ENCODE measurements at regions not wholly inside any gene's neighbourhood (a gene's known extent, or its start where the extent isn't known, plus 50 kb on each side); places are given as distances from the start of the nearest gene placed in this dataset.

DNA sequence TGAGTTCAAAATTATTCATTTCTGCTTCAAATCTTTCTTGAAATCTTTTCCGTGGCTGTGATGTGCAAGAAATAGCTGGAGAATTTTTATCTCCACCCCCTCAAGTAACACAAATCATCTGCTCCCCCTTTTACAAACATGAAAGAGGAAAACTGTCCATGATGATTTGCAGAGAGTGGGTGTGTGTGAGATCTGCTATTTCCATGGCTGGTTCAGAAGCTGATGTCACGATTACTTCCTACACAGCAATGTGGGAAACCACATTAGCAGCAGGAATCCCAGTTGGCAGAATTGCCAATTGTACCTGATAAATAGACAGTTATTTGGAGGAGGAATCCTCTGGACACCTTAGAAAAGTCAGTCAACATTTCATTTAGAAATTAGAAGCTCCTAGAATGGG lies 75.2 kb upstream of the GRM7 start:
- H3K4me3 ChIP-seq (ENCODE audit: low read depth, low read length): no peak overlapping the region
- TF ChIP-seq, protein P1, sequence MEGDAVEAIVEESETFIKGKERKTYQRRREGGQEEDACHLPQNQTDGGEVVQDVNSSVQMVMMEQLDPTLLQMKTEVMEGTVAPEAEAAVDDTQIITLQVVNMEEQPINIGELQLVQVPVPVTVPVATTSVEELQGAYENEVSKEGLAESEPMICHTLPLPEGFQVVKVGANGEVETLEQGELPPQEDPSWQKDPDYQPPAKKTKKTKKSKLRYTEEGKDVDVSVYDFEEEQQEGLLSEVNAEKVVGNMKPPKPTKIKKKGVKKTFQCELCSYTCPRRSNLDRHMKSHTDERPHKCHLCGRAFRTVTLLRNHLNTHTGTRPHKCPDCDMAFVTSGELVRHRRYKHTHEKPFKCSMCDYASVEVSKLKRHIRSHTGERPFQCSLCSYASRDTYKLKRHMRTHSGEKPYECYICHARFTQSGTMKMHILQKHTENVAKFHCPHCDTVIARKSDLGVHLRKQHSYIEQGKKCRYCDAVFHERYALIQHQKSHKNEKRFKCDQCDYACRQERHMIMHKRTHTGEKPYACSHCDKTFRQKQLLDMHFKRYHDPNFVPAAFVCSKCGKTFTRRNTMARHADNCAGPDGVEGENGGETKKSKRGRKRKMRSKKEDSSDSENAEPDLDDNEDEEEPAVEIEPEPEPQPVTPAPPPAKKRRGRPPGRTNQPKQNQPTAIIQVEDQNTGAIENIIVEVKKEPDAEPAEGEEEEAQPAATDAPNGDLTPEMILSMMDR (IDR thresholded peaks at IDR 0.05; ENCODE audit: insufficient read depth, low read depth, low read length): no peak
- H3K27me3 ChIP-seq (ENCODE audit: control insufficient read depth, insufficient read depth, low read length): no peaks in the 10 kb centered on the region
- H3K36me3 ChIP-seq (ENCODE audit: control insufficient read depth, insufficient read depth, low read length): no peaks in the 10 kb centered on the region
- ChIA-PET POLR2A (no interaction called here), CTCF (no interaction called here)
- no peak for DNase-seq (ENCODE audit: low read depth)

- TF ChIP-seq, protein P1 (IDR thresholded peaks at IDR 0.05; ENCODE audit: insufficient read depth, low read depth, low read length): no peak
- ChIA-PET CTCF (no interaction called here), POLR2A (no interaction called here)
- DNase-seq (ENCODE audit: low read depth): no peak
- no peaks in the 10 kb centered on the region for H3K27me3 ChIP-seq (ENCODE audit: control insufficient read depth, insufficient read depth, low read length)
- no peaks in the 10 kb centered on the region for H3K36me3 ChIP-seq (ENCODE audit: control insufficient read depth, insufficient read depth, low read length)
- H3K4me3 ChIP-seq (ENCODE audit: low read depth, low read length): no peak overlapping the region
Measured at GRCh38 chr3:6791161-6791560, 69.8 kb upstream of the GRM7 start.

- Histone ChIP-seq H3K4me3 (ENCODE audit: low read depth, low read length) (no peak overlapping the region), H3K36me3 (ENCODE audit: control insufficient read depth, insufficient read depth, low read length) (no peaks in the 10 kb centered on the region), H3K27me3 (ENCODE audit: control insufficient read depth, insufficient read depth, low read length) (no peaks in the 10 kb centered on the region)
- no peak for DNase-seq (ENCODE audit: low read depth)
- CTCF ChIA-PET: no interaction called here
- POLR2A ChIA-PET: no interaction called here
- TF ChIP-seq, protein P1 (IDR thresholded peaks at IDR 0.05; ENCODE audit: insufficient read depth, low read depth, low read length): peak; percentile 46
Measured at GRCh38 chr3:6799264-6799915, 61.5 kb upstream of the GRM7 start.

DNA sequence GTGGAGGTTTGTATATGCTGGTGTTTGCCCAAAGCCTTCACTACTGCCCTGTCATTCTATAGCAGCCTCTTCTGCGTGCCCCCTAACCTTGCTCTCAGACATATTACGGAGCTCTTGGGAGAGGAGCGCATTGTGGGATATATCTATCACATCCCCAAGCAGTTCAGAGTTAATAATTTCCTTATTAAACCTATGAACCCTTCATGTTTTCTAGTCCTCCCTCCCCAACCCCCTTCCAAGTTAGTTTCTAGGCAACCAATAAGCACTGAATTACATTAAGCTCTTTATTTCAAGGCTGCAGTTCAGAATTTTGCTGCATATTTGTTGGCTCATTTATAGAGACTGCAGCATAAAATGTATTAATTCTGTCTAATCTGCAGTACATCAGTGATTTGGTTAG lies 57.3 kb upstream of the GRM7 start:
- no peak for DNase-seq (ENCODE audit: low read depth)

DNA sequence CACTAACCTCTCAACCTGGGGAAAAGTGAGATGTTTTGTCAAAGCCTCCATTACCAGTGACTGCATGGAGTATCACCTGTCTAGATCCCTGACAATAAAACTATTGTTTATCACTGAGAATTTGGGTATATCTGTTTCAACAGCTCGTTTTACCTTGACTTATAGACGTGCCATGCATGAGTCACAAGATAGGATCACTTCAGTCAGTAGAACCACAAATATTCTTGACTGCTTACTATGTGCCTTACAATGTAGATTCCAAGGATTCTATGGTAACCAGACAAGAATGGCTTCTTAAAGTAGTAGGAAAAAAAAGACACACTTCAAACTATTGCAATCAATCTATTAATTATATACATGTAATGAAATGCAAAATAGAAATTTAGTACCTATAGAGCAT lies 55.7 kb upstream of the GRM7 start:
- no peak overlapping the region for H3K4me3 ChIP-seq (ENCODE audit: low read depth, low read length)
- DNase-seq (ENCODE audit: low read depth): no peak
- TF ChIP-seq, protein P1 (IDR thresholded peaks at IDR 0.05; ENCODE audit: insufficient read depth, low read depth, low read length): no peak
- no peaks in the 10 kb centered on the region for H3K27me3 ChIP-seq (ENCODE audit: control insufficient read depth, insufficient read depth, low read length)
- CTCF ChIA-PET: no interaction called here
- POLR2A ChIA-PET: no interaction called here
- no peaks in the 10 kb centered on the region for H3K36me3 ChIP-seq (ENCODE audit: control insufficient read depth, insufficient read depth, low read length)

More for the DNA sequence above, 57.3 kb upstream of the GRM7 start:
- H3K27me3 ChIP-seq (ENCODE audit: control insufficient read depth, insufficient read depth, low read length): no peaks in the 10 kb centered on the region
- TF ChIP-seq, protein P1 (IDR thresholded peaks at IDR 0.05; ENCODE audit: insufficient read depth, low read depth, low read length): no peak
- POLR2A ChIA-PET: no interaction called here
- CTCF ChIA-PET: no interaction called here
- H3K36me3 ChIP-seq (ENCODE audit: control insufficient read depth, insufficient read depth, low read length): no peaks in the 10 kb centered on the region
- no peak overlapping the region for H3K4me3 ChIP-seq (ENCODE audit: low read depth, low read length)

Data from BJ (cell line).